ENCODE measurements at regions not wholly inside any gene's neighbourhood (a gene's known extent, or its start where the extent isn't known, plus 50 kb on each side); places are given as distances from the start of the nearest gene placed in this dataset.

- Histone ChIP-seq H2AFZ (ENCODE audit: low read depth, low read length) (peak overlapping the region; percentile 12), H3K27ac (ENCODE audit: low read depth, low read length) (peak overlapping the region; percentile 17), H3K4me2 (ENCODE audit: low read length) (peak overlapping the region; percentile 50), H3K4me1 (ENCODE audit: insufficient read depth, low read length) (peaks cover 10% of the 10 kb centered on the region), H3K9ac (ENCODE audit: low read length) (no peak overlapping the region), H3K79me2 (ENCODE audit: insufficient read depth, low read length) (no peaks in the 10 kb centered on the region), H3K27me3 (ENCODE audit: insufficient read depth, low read length) (no peaks in the 10 kb centered on the region), H3K36me3 (ENCODE audit: insufficient read depth, low read length) (no peaks in the 10 kb centered on the region), H4K20me1 (ENCODE audit: insufficient read depth, low read length) (no peaks in the 10 kb centered on the region), H3K4me3 (ENCODE audit: insufficient read depth, low read depth, low read length) (no peak overlapping the region), H3K9me3 (ENCODE audit: insufficient read depth, low read depth, low read length) (no peaks in the 10 kb centered on the region)
- H3K27me3 Mint-ChIP-seq (ENCODE audit: low read depth, unreplicated experiment): no peaks in the 10 kb centered on the region
- TF ChIP-seq CTCF (IDR thresholded peaks at IDR 0.05; ENCODE audit: insufficient read depth, low read depth, low read length) (no peak), EZH2 (IDR thresholded peaks at IDR 0.05; ENCODE audit: insufficient read depth, low read length) (no peak)
- H3K4me3 Mint-ChIP-seq (ENCODE audit: unreplicated experiment): no peak overlapping the region
- no peak for FAIRE-seq
- peaks cover 18% of the 10 kb centered on the region for H3K4me1 Mint-ChIP-seq (ENCODE audit: low read depth, unreplicated experiment)
- peak; percentile 63 for DNase-seq (ENCODE audit: low read depth)
- peak overlapping the region; percentile 84 for H3K27ac Mint-ChIP-seq (ENCODE audit: unreplicated experiment)
- no peaks in the 10 kb centered on the region for H3K36me3 Mint-ChIP-seq (ENCODE audit: low read depth, unreplicated experiment)
- no peaks in the 10 kb centered on the region for H3K9me3 Mint-ChIP-seq (ENCODE audit: unreplicated experiment)
These were observed 79.8 kb upstream of the PIK3C3 start for GRCh38 chr18:41875094-41875780.

GRCh38 chr18:41873730-41874129, 81.3 kb upstream of the PIK3C3 start:
- TF ChIP-seq CTCF (IDR thresholded peaks at IDR 0.05; ENCODE audit: insufficient read depth, low read depth, low read length): no peak
- TF ChIP-seq EZH2 (IDR thresholded peaks at IDR 0.05; ENCODE audit: insufficient read depth, low read length): no peak
- no peak overlapping the region for H2AFZ ChIP-seq (ENCODE audit: low read depth, low read length)
- H3K36me3 ChIP-seq (ENCODE audit: insufficient read depth, low read length): no peaks in the 10 kb centered on the region
- H3K4me2 ChIP-seq (ENCODE audit: low read length): no peak overlapping the region
- H3K9me3 ChIP-seq (ENCODE audit: insufficient read depth, low read depth, low read length): no peaks in the 10 kb centered on the region
- Mint-ChIP-seq H3K27ac (ENCODE audit: unreplicated experiment) (no peak overlapping the region), H3K9me3 (ENCODE audit: unreplicated experiment) (no peaks in the 10 kb centered on the region), H3K4me1 (ENCODE audit: low read depth, unreplicated experiment) (peaks cover 18% of the 10 kb centered on the region), H3K27me3 (ENCODE audit: low read depth, unreplicated experiment) (no peaks in the 10 kb centered on the region), H3K4me3 (ENCODE audit: unreplicated experiment) (no peak overlapping the region), H3K36me3 (ENCODE audit: low read depth, unreplicated experiment) (no peaks in the 10 kb centered on the region)
- DNase-seq (ENCODE audit: low read depth) (no peak), FAIRE-seq (peak; percentile 34)
- H3K4me3 ChIP-seq (ENCODE audit: insufficient read depth, low read depth, low read length): no peak overlapping the region
- H3K27me3 ChIP-seq (ENCODE audit: insufficient read depth, low read length): no peaks in the 10 kb centered on the region
- no peak overlapping the region for H3K9ac ChIP-seq (ENCODE audit: low read length)
- H3K4me1 ChIP-seq (ENCODE audit: insufficient read depth, low read length): peaks cover 10% of the 10 kb centered on the region
- no peak overlapping the region for H3K27ac ChIP-seq (ENCODE audit: low read depth, low read length)
- no peaks in the 10 kb centered on the region for H3K79me2 ChIP-seq (ENCODE audit: insufficient read depth, low read length)
- no peaks in the 10 kb centered on the region for H4K20me1 ChIP-seq (ENCODE audit: insufficient read depth, low read length)

- FAIRE-seq: peak; percentile 59
- no peaks in the 10 kb centered on the region for H3K27me3 Mint-ChIP-seq (ENCODE audit: low read depth, unreplicated experiment)
- Histone ChIP-seq H3K4me1 (ENCODE audit: insufficient read depth, low read length) (peaks cover 10% of the 10 kb centered on the region), H3K79me2 (ENCODE audit: insufficient read depth, low read length) (no peaks in the 10 kb centered on the region), H3K9ac (ENCODE audit: low read length) (no peak overlapping the region), H3K9me3 (ENCODE audit: insufficient read depth, low read depth, low read length) (no peaks in the 10 kb centered on the region), H3K4me2 (ENCODE audit: low read length) (no peak overlapping the region), H3K27me3 (ENCODE audit: insufficient read depth, low read length) (no peaks in the 10 kb centered on the region), H3K36me3 (ENCODE audit: insufficient read depth, low read length) (no peaks in the 10 kb centered on the region), H3K4me3 (ENCODE audit: insufficient read depth, low read depth, low read length) (no peak overlapping the region), H2AFZ (ENCODE audit: low read depth, low read length) (no peak overlapping the region), H4K20me1 (ENCODE audit: insufficient read depth, low read length) (no peaks in the 10 kb centered on the region), H3K27ac (ENCODE audit: low read depth, low read length) (no peak overlapping the region)
- no peaks in the 10 kb centered on the region for H3K9me3 Mint-ChIP-seq (ENCODE audit: unreplicated experiment)
- no peak overlapping the region for H3K4me3 Mint-ChIP-seq (ENCODE audit: unreplicated experiment)
- H3K36me3 Mint-ChIP-seq (ENCODE audit: low read depth, unreplicated experiment): no peaks in the 10 kb centered on the region
- H3K4me1 Mint-ChIP-seq (ENCODE audit: low read depth, unreplicated experiment): peaks cover 18% of the 10 kb centered on the region
- DNase-seq (ENCODE audit: low read depth): no peak
- H3K27ac Mint-ChIP-seq (ENCODE audit: unreplicated experiment): no peak overlapping the region
- TF ChIP-seq CTCF (IDR thresholded peaks at IDR 0.05; ENCODE audit: insufficient read depth, low read depth, low read length) (no peak), EZH2 (IDR thresholded peaks at IDR 0.05; ENCODE audit: insufficient read depth, low read length) (no peak)
These were observed 82.8 kb upstream of the PIK3C3 start for GRCh38 chr18:41872206-41872605.
